PC-9 (cell line): ENCODE measurements at regions not wholly inside any gene's neighbourhood (a gene's known extent, or its start where the extent isn't known, plus 50 kb on each side); places are given as distances from the start of the nearest gene placed in this dataset.

Source experiments
- CTCF ChIP-seq: fragments of 200-600 bp; sonication (generic); conservative IDR thresholded peaks from 2 replicates; pipeline ENCODE4 v1.6.1; 2017; ENCODE audit warnings: mixed run types, antibody characterized with exemption, mild to moderate bottlenecking, moderate library complexity
- EZH2 ChIP-seq: fragments of 200-600 bp; sonication (generic); IDR thresholded peaks from 2 replicates; pipeline ENCODE4 v1.8.0; 2017; ENCODE audit warnings: antibody characterized with exemption, low read depth

GRCh38 chr15:39260391-39260790, 320.5 kb upstream of the THBS1 start:
- TF ChIP-seq CTCF (no peak), EZH2 (no peak)
